HG02678 (cell line): ENCODE measurements at regions not wholly inside any gene's neighbourhood (a gene's known extent, or its start where the extent isn't known, plus 50 kb on each side); places are given as distances from the start of the nearest gene placed in this dataset.

Experiments
- ATAC-seq: cut with Tn5 transposase; IDR thresholded peaks from one replicate; pipeline ENCODE4 v1.9.1; 2021; ENCODE audit warnings: mild to moderate bottlenecking, moderate library complexity; ENCODE audit not compliant: unreplicated experiment

DNA sequence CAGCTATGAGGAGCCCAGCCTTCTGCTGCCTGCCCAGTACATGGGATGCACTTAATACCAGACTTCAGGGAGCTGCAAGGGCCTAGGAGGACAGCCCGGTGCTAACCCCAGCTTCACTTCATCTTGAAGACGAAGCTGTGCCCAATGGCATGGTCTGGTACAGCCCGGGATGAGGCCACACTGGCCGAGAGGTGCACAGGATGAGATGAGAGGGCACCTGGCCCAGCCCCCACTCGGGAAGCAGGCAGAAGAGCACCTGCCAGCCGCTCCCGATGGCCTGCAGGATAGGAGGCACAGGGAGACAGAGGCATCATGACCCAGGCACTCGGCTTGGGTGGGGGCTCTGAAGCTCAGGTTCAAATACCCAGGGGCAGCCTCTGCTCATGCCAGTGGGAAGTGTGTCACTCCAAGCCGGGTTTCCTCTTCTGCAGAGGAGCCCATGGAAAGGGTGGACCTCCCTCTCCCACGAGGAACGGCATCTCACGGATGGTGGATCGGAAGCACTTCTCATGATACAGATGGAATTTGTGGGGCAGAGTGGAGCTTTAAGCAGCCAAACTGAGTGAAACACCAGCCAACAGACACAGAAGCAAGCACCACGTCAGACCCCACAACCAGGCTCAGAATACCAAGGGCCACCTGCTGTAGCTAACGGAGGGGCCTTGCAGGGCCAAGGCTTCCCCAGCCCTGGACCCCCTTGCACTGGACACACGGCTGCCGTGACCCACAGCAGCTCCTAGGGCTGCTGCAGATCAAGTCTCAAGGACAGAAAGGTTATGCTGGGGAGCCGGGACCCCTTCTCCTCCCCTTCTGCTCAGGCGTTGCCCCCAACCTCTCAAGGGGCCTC is 875.2 kb downstream of the BRD1 start:
- no peak for ATAC-seq

- no peak for ATAC-seq
Measured at GRCh38 chr22:48951836-48952235, 875.8 kb downstream of the BRD1 start.

- ATAC-seq: no peak
Measured at GRCh38 chr22:48950151-48950915, 877.3 kb downstream of the BRD1 start.

GRCh38 chr22:48949375-48950149 is 878.1 kb downstream of the BRD1 start:
- no peak for ATAC-seq

DNA sequence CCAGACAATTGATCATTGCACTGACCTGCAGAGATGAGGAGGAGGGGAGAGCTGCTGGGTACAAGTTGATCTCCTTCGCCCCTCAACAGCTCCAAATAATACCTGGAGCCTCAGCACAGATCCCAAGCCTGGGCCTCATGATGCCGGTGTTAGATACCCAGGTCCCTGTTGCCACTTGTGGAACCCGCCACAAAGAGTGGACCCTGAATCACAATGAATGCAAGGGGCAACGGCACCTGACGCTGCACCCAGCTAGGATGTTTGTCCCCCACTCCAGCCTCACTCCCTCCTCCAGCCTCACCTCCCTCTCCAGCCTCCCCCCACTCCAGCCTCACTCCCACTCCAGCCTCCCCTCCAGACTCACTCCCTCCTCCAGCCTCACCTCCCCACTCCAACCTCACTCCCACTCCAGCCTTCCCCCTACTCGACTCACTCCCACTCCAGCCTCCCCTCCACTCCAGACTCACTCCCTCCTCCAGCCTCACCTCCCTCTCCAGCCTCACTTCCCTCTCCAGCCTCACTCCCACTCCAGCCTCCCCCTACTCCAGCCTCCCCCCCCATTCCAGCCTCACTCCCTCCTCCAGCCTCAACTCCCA is 879.0 kb downstream of the BRD1 start:
- ATAC-seq: no peak

DNA sequence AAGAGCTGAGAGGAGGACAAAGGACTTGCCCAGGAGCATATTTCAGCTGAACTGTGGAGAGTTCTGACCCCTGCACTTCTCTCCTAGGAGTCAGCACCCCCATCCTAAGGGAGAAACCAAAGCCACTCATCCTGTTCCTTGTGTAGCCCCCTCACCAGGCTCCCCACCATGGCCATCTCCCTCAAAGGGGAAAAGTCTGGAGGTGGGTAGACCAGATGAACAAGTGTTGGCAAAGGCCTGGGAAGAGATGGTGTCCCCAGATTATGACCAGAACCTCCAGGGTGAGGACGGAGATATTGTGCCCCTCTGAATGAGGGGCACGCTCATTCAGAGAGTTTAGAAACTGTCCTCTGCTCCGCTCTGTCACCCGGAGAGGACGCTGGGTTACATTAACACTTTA is 880.0 kb downstream of the BRD1 start:
- no peak for ATAC-seq

GRCh38 chr22:48945621-48946458 is 881.8 kb downstream of the BRD1 start:
- no peak for ATAC-seq

- no peak for ATAC-seq
Measured at GRCh38 chr22:48944751-48945620, 882.7 kb downstream of the BRD1 start.

DNA sequence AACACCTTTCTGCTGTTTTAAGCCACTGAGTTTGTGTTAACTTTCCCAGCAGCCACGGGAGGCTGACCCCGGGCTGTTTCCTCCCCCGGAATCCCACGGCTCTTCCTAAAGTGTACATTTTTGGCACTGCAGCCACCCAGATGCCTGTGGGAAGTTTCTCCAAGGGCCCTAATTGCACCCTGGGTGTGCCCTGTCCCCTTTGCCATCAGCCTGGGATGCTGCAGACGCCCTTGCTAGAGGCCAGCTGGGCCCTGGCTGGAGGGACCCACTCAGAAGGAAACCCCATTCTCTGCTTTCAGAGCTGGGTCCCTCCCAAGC is 883.3 kb downstream of the BRD1 start:
- no peak for ATAC-seq

GRCh38 chr22:48943567-48944432 is 883.9 kb downstream of the BRD1 start:
- ATAC-seq: no peak

DNA sequence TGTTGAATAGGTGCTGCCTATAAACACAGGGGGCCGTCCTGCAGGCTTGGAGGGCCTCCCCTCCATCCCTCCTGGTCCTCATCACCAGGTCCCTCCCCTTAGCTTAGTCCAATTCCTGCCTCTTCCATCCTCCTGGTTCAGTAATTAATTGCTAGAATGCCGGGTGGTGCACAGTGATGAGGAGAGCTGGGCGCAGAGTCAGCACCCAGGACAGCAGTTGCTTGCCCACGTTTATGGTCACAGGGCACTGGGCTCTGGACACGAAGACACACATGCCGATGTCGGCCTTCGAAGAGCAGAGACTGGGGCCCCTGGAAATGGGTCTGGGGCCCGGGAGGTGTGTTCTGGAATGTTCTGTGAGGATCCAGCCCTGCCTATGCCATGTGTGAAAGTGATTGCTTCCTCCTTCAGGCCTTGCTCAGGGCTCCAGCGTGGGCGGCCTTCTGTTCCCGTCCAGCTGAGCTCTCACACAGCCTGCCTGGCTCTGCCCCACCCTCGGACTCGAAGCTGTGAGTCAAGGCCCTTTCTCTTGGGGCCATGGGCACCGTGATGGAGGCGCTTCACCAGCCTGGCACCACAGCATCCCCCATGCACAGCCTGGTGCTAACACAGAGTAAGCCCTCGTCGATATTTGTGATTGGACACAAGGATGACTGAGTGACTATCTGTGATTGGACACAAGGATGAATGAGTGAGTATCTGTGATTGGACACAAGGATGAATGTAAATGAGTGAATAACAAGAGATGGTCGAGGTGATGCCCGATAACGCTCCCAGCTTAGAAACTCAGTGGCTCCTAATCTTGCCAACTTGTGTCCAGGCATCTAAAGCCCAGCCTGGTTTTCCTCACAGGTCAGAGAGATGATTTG is 884.7 kb downstream of the BRD1 start:
- ATAC-seq: no peak

DNA sequence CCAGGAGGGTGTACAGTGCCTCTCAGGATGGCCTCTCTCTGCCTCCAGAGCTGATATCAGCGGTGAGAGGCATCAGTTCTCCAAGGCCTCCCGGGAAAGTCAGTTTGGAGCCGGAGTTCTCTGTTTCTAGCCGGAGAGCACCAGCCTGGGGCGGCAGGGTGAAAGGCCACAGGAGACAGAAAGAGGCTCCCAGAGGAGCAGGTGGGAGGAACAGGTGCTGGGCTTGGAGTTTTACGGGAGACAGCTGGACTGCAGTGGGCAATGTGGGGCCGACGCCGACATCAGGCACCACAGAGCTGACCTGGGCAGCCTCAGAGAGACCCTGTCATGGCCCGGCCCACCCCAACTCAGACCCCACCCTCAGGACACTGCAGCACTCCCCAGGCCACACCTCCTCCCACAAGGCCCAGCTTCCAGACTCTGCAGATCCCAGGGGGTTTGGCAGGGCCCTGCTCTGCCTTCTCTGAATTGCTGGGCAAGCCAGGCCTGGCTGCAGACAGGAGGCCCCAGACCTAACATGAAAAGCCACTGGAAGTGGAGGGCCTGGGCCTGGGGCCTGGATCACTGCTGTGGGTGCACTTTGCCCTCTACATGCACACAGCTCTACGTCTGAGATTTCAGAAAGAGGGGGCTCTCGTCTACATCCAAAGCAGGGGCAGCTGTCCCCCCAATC is 885.6 kb downstream of the BRD1 start:
- no peak for ATAC-seq

DNA sequence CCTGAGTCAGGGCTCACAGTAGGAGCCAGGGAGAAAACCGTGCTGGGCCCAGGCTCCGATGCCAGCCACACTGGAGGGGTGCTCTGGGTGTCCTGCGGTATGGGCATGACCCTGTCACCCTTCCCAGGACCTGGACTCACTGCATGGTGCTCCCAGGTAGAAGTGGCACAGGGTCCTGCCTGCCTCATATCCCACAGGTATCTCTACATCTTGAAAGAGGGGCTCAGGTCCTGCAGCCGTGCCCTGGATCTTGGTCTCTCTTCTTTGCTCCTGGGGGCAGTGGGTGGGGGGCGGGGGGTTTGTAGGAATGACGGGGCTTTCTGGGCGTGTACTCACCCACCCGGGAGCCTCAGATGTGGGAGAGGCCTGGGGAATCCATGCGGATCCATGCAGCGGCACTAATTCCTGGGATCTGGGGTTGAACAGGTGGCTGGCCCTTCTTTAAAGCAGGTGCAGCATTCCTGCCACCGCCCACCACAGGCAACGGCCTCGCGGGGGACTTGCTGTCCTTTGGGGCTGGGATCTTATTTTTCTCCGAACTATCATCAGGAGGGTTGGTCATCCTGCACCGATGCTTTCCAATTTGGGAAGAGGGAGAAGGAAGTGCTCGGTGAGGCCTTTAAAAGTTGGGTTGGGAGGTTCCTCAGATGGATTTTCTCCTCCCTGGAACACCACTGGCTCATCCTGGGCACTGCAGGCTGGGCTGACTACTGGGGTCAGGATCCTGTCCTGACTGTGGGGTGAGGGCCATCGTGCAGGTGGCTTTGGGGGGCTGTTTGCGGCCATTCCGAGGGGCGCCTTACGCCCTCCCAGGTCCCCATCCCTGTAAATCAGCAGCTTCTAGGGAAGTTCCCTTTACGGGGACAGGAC is 886.4 kb downstream of the BRD1 start:
- no peak for ATAC-seq

DNA sequence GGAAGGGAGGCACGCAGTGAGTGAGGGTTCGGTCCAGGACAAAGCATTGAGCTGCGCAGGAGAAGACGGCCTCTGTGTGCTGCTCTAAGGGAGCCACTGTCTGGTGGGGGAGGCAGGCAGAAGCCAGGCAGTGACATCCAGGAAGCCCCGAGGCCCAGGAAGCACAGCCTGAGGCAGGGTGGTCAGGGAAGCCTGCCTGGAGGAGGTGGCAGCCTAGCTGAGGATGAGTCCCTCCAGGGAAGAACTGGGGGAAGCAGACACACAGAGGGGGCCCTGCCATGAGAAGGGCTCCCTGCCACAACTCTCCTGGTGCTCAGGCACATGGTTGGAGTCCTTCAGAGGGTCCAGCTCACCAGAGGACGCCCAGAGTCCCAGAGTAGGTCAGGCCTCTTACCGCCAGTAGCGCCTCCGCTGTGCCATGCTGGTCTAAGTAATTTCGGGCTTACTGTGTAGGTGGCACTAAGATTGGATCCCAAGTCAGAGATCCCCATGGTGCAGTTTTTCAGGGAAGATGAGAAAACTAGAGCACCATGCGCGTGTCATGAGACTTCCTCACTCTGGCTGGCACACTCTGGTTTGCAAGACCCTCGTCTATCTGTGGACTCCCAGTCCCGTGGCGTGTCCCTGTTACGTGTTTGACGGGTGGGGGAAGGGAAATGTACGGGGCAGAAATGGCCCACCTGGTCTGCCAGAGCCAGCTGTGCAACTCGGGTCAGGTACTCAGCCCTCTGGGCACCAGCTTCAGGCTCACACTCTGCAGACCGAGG is 887.2 kb downstream of the BRD1 start:
- ATAC-seq: no peak
